ENCODE measurements at regions not wholly inside any gene's neighbourhood (a gene's known extent, or its start where the extent isn't known, plus 50 kb on each side); places are given as distances from the start of the nearest gene placed in this dataset.

DNA sequence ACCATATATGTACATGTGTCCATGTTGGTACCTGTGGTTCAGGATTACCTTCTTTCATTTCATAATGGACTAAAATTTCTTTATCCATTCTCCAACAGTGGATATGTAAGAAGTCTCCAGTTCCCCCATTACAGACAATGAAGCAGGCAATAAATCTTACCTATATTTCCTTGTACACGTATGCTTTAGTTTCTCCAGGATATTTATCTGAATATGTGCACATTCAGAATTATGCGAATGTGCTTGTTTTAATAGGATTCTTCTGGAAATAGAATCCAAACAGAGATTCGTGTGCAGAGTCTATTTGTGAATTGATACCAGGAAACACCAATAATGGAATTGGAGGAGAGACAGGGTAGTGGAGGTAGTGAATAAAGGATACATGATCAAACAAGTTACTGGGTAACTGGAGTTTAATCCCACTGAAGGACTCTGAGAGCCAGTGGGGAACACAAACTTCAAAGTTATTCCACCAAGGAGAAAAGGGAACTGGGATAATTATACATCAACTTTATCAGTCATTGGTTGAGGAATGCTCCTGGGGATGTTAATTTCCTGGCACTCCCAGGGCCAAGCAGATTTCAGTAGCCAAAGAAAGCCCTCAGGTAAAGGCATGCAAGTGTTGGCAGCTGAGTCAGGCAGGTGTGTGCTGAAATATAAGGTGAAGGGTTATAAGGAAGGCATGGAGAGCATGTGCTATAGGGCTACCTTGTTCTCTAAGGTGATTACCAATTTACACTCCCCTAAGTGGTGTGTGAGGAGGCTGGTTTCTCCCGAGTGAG, 374.9 kb upstream of the PBX1 start:
- DNase-seq: no peak

DNA sequence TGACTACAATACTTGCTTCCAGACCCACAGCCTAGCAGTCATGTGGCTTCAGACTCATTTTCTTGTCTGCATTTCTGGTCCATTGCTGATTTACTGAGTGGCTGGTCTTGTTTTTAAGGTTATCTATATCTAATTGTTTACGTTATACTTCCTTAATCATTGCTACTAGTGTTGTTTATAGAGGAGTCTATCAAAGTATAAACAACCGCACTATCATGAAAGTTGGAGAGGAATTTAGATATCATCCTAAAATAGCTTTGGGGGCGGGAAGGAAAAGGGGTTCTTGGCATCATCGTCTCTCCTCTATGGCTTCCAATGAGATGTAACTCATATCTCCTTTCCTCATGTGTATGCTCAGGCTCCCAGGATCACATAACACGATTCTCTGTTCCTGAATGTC, 372.1 kb upstream of the PBX1 start:
- no peak for DNase-seq

DNA sequence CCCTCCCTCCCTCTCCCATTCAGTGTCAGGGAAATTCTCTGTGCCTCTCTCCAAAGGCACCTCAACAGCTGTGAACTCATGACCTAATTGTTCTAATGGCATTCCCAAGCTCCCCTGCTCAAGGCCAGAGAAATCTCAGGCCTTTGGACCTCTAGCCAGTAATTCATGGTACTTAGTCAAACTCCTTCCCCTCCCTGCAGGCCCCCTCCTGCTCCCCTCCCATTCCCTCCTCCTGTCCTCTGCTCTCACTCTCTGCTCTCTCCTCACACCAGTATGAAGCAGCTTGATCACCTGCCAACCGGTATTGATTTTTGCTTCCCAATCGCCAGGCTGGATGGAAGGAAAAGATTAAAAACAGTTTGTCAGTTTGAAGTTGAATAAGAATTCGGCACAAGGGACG, 370.5 kb upstream of the PBX1 start:
- no peak for DNase-seq

DNA sequence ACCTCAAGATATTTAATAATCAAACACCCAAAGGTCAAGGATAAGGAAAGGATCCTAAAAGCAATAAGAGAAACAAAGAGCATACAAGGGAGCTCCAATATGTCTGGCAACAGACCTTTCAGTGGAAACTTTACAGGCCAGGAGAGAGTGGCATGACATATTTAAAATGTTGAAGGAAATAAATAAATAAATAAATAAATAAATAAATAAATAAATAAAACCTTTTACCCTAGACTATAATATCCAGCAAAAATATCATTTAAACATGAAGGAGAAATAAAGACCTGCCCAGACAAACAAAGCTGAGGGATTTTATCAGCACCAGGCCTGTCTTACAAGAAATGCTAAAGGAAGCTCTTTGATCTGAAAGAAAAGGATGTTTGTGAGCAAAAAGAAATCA, 367.8 kb upstream of the PBX1 start:
- DNase-seq: no peak

DNA sequence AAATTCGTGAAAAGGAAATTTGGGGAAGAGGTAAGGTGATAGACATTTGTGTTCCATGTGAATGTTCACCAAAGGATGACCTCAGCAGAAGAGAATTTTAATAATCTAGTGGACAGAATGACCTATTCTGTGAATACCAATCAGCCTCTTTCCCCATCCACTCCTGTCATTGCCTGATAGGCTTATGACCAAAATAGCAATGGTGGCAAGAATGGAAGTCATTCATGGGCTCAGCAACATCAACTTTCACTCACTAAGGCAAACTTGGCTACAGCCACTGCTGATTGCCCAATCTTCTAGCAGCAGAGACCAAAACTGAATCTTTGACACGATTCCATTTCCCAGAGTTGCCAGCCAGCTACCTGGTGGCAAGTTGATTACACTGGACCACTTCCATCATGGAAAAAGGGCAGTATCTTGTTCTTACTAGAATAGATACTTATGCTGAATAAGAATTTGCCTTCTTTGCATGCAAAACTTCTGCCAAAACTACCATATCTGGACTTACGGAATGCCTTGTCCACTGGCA, 348.7 kb upstream of the PBX1 start:
- DNase-seq: no peak

DNA sequence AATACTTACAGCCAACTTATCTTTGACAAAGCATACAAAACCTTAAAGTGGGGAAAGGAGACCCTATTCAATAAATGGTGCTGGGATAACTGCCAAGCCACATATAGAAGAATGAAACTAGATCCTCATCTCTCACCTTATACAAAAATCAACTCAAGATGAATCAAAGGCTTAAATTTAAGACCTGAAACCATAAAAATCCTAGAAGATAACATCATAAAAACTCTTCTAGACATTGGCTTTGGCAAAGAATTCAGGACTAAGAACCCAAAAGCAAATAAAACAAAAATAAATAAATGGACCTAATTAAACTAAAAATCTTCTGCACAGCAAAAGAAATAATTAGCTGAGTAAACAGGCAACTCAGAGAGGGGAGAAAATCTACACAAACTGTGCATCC, 335.6 kb upstream of the PBX1 start:
- no peak for DNase-seq

DNA sequence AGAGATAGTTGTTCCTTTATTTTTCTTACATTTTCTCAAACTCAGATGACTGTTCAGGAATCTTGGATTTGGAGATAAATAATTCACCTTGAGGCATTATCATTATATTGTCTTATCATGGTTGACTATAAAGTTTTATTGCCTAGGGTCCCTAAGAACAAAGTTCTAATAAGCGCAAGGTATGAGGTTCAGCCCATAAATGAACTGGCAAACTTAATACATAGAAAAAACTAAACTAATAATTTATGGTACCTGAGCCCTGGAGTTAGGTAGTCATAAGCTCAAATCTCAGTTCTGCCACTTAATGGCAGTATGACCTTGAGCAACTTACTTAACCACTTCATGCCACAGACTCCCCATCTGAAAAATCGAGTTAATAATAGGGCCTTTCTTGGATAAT, 334.0 kb upstream of the PBX1 start:
- DNase-seq: no peak

DNA sequence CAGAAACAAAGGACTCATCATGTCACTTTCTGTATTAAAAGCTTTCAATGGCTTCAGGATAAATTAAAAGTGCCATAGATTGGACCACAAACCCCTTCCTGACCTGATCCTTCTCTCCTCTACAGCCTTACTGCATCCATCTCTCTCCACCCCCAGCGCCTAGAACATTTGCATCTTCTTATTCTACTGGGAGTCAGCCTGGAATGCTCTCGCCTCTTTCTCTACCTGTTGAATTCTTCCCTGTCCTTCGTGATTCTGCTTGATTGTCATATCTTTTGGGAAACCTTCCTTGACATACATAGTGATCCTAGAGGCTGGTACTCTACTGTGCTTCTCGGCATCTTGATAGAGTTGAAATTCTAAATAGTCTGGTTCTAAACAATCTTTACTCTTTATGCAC, 332.0 kb upstream of the PBX1 start:
- DNase-seq: no peak

DNA sequence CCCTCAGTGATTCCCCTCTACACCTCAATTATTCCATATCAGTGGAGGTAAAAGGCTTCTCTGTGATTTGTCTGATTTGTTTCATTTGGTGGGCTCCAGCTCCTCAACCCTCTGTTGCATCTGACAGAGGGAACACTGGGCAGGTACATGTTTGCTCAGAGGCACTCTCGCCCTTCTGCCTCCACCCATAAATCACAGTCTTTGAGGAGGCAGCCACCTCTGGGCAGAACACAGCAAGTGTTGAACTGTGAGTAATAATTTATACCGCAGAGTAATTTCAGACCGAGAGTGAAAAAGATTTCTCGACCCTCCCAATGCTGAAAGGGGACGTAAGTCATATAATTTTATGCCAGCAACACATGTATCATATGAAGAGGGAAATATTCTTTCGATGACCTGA, 330.1 kb upstream of the PBX1 start:
- DNase-seq: no peak

DNA sequence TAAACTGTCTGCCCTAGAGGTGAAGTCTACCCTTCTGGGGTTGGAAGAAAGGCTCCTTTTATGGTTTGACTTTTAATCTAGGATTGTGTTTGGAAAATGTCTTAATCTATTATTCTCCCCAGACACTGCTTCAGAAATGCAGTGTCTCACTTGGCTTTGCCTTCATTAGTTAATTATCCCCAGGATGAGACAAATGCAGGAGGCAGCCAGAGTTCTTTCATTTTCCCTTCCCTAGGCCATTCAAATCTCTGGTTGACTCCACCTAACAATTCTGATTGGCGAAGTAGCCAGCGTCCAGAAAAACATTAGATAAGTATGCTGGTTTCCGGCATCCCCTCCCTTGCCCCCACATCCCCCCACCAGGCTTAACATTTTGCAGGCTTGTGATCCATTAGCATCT, 325.8 kb upstream of the PBX1 start:
- no peak for DNase-seq

DNA sequence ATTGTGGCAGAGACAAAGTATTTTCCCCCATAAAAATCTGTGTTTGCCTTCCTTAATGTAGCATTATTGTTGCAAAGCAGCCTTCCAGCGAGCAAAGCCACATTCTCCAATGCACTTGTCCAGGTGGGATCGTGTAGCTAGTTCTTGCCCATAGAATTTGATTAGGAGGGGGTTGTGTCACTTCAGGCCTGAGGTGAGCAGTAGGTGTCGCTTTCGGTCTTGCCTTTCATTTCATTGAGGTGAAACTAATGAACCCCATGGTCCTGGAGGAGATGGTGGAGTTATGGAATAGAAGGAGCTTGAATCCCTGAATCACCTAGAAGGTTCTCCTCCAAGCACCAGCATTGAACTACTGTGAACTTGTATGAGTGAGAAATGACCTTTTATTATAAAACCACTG, 318.9 kb upstream of the PBX1 start:
- DNase-seq: no peak

DNA sequence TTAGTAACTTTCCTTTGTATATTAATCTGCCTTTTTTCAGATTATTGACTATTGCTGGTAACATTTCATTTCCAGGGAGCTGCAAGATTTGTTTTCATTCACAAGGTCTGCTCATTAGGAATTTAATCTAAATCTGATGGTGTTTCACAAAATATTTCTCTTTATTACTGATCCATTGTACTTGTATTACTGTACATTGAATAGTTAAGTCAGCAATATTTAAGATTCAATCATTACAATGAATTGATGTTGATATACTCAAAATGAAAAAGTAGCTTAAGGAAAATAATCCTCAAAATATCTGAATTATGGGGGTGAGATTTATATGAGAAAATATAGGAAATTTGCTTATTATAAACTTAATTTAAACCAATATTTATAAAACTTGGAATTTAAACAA, 308.6 kb upstream of the PBX1 start:
- no peak for DNase-seq

DNA sequence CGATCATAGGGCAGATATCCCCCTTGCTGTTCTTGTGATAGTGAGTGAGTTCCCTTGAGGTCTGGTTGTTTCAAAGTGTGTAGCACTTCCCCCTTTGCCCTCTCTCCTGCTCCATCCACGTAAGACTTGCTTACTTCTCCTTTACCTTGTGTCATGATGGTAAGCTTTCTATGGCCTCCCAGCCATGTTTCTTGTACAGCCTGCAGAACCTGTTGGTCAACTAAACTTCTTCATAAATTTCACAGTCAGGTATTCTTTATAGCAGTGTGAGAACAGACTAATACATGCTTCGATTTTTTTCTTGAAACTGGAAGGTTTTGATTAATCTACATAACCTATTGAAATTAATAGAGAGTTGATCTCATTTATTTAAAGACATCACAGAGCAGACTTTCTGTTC, 302.5 kb upstream of the PBX1 start:
- DNase-seq: no peak

DNA sequence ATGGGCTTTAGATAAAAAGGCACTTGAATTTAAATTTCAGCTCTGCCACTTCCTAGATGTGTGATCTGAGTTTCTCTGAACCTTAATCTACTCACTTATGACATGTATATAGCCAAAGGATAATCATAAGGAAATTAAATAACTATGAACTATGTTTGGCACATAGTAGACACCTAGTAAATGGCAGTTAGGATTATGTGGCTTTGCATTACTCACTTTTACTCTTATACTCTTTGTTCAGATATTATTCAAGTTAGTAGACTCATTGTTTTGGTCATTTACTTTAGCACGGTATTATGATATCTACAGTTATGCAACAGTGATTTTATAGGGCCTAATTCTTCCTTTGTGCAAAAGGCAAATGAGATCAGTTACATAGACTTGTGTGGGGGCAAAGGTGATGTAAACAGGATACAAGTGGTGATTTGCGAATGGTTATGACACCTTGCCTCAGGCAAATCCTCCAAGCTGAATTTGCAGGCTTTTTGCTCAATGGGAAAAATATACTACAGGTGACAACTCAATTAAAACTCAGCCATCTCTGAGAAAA, 297.2 kb upstream of the PBX1 start:
- no peak for DNase-seq

DNA sequence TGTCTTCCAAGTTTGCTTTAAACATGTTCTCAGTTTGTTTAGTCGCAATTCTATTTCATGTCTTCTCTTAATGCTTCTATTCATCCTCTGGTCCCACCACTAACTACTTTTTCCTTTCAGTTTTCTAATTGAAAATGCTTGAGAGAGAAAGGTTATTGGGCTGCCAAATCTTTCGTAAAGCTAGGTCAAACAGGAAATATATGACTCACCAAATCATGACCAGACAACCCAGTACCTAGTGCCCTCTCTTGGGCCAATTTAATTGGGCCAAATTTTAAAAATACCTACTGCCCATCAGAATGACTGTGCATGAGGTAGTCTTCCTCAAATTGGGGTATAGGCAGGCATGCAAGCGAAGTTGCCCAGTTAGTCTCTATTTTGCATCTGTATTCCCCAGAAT, 295.4 kb upstream of the PBX1 start:
- no peak for DNase-seq

DNA sequence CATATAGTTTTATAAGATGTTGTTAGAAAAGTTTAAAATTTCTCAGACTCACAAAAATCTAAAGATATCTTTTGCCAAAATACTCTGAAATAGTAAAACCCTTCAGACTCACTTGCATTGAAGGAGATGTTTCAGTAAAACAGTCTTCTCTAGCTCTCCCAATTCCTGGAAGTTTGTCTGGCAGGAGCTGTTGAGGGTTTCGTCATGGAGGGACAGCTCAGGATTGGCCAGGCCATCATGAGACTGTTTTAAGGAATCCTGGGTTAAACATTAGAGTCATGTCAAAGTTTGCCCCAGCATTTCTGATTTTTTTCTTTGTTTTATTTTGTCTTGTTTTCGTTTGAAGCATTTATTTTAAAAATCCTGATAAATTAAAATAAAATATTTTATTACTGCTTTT, 293.8 kb upstream of the PBX1 start:
- no peak for DNase-seq

DNA sequence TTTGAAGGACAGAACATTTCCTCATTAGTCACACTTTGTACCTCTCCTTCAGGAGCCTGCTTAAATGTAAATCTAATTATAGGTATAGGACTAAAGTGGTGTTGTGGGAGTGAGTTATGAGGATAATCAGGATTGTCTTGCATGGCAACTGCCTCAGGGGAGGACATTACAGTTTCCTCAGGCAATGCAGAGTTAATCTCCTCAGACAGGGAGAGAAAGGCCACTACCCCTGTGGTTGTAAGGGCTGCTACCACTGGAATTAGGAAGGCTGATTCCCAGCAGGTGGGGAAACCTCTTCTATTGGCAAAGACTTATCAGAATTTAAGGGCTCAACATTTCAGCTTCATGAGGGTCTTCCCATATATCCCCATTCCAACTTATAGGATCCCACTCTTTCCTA, 286.8 kb upstream of the PBX1 start:
- no peak for DNase-seq

DNA sequence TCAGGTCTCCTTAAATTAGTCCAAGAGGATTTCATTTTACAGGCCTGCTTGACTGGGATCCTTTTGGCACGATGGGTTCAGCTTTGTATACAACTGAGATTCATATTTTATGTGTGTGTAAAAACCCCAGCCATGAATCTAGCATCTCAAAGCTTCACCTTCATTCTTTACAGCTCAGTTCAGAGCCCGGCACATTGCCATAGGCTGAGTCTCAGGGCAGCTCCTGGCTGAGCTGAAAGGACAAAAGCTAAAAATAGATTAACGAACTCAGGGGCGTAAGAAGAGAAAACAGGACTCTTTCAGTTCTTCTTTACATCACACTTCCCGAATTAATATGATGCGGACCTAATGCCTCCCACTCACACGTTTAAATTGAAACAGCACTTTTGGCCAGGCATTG, 262.8 kb upstream of the PBX1 start:
- no peak for DNase-seq

DNA sequence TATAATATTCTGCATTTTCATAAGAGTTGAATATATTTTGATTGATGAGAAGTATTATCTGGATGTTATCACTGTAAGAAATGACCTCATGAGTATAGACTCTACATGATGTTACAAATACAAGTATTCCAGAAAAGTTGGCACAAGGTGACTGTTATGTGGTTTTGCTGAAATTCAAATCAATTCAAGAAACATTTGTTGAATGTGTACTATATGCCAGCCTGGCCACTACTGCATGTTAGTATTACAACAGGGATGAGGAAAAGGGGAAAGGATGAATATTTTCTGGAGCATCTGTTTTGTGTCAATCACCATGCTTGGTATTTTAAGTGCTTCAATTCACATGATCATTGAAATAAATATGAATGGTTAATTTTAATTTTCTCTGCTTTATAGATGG, 250.9 kb upstream of the PBX1 start:
- no peak for DNase-seq

DNA sequence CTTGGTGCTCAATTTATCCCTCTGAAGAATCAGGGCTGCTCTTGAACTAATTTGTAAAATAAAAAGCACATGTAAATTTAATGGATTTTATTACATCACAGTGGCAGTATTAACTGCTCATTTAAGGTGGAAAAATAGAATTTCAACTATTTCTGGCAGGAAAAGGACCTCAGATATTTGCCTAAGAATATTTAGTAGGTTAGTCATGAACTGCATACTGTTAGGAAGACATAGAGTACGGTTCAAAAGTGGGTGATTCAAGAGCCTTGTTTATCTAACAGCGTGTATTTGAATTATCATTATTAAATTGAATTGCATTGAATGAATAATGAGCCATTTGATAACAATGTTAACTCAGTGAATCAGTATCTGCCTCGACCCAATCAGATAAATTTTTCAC, 248.8 kb upstream of the PBX1 start:
- no peak for DNase-seq

DNA sequence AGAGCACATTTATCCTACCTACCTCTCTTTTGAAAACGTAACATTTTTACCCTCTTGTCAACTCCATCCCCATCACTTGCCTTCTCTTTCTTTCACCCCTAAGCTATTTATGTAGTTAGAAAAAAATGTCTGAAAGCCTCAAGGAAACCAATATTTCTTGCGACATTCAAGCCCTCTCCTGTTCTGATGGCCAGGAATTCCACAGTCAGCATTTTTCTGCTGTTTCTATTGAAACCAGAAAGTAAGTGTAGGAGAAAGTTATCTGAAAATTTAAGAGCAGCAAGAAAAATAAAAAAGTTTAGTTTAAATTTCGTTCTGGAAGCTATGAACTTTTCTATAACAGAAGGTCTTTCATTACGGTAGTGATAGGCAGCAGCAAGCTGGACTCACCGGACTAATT, 247.6 kb upstream of the PBX1 start:
- DNase-seq: no peak

DNA sequence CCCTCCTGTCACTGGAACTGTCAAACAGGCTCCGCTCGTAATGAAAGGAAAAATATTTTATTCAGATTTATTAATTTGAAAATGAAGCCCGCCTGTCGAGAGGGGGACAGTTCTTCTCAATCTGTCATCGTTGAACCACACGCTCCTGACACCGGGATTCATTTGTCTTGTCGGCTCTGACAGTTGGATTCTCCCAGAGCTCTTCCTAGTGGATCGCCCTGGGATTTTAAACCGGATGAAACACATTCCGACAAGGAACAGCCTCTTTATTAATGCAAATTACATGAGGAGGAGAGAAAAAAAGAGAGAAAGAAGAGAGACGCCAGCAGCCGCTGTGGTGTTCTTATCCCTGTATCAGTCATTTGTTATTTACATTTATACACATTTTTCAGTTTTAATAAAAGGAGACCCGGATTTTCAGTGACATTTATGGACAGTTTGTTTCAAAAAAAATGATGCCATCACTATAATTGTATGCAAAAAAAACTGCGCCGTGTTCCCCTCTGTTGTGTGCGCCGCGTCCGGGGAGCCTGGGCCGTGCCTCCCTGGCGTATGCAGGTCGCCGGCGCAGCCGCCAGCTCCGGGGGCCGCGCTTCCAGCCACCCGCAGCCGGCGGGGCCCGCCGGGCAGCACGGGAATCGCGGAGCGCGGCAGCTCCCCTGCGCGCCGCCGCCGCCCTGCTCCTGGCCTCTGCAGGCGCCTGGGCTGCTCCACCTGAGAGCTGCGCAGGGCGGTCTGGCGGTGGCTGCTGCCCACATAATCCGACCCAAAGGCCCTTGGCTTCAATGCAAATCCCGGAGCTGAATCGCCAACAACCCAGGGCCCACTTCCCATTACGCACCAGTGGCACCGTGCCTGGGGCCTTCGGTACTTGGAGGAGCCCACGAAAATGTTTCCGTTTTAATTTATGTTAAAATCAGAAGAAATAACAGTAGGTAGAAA, 237.9 kb upstream of the PBX1 start:
- DNase-seq: no peak

DNA sequence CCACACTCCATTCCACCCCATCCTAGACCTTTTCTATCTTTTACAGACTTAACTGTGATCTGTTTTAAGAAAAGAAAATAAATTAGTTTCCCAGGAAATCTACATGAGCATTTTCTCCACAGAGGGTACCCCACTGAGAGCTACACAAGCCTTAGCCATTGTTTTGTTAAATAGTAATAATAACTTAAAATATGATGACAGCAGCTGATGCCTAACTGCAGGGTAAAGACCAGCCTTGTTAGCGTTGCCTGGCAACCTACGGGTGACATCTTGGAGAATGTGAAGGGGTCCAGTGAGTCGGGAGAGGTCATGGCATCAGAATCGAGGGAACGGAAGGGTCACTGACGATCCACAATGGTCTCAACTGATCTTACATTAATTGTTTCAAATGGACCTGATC, 233.2 kb upstream of the PBX1 start:
- DNase-seq: no peak

DNA sequence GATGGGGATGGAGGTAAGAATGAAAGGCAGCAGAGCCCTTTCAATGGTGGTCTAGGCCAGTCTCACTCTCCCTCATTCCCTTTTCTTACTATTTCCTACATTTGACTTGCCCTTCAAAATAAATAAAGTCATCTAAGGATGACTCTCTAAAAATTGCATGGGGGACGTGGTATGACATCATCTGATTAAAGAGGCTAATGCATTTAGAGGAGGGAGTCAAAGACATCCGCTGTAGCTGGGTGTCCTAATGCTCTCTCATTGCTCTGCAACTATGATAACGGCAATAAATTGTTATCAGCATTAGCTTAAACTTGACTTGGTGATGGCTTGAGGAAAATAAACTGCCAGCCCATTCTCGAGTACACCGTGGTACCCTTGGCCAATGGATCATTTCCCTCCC, 225.6 kb upstream of the PBX1 start:
- no peak for DNase-seq

Measured in CD4-positive, alpha-beta T cell treated with Interleukin-12 subunit alpha and Interleukin-12 subunit beta, for 1 hour (primary cell).